H9 (cell line): ENCODE measurements at regions not wholly inside any gene's neighbourhood (a gene's known extent, or its start where the extent isn't known, plus 50 kb on each side); places are given as distances from the start of the nearest gene placed in this dataset.

Source experiments
- DNase-seq: peaks from one replicate; pipeline ENCODE4 v3.0.0-alpha.2; 2017
- H2AFZ ChIP-seq: one replicate; pipeline ENCODE4 v1.6.1; 2013; ENCODE audit warnings: mild to moderate bottlenecking, low read length, control low read depth, moderate library complexity
- H2AK5ac ChIP-seq: 2 replicates; pipeline ENCODE4 v1.6.1; 2013; ENCODE audit warnings: low read length, control low read depth, mixed read lengths; ENCODE audit not compliant: insufficient read length
- H2BK120ac ChIP-seq: one replicate; pipeline ENCODE4 v1.6.1; 2013; ENCODE audit warnings: low read depth, mild to moderate bottlenecking, low read length, control low read depth, inconsistent platforms; ENCODE audit not compliant: poor library complexity, severe bottlenecking
- H2BK12ac ChIP-seq: 2 replicates; pipeline ENCODE4 v1.6.1; 2013; ENCODE audit warnings: low read length, control low read depth, mixed read lengths, low read depth; ENCODE audit not compliant: insufficient read length
- H2BK15ac ChIP-seq: 2 replicates; pipeline ENCODE4 v1.6.1; 2013; ENCODE audit warnings: low read depth, low read length, control low read depth
- H2BK20ac ChIP-seq: one replicate; pipeline ENCODE4 v1.6.1; 2013; ENCODE audit warnings: low read depth, mild to moderate bottlenecking, low read length, control low read depth, inconsistent platforms; ENCODE audit not compliant: poor library complexity, severe bottlenecking
- H2BK5ac ChIP-seq: 2 replicates; pipeline ENCODE4 v1.6.1; 2013; ENCODE audit warnings: low read length, control low read depth, mixed read lengths; ENCODE audit not compliant: insufficient read length
- H3K14ac ChIP-seq: 2 replicates; pipeline ENCODE4 v1.6.1; 2013; ENCODE audit warnings: low read length, control low read depth; ENCODE audit not compliant: insufficient read depth
- H3K18ac ChIP-seq: 2 replicates; pipeline ENCODE4 v1.6.1; 2013; ENCODE audit warnings: low read depth, mild to moderate bottlenecking, mixed read lengths, low read length, control low read depth; ENCODE audit not compliant: insufficient read length
- H3K23ac ChIP-seq: 2 replicates; pipeline ENCODE4 v1.6.1; 2013; ENCODE audit warnings: low read length, control low read depth, mixed read lengths, low read depth; ENCODE audit not compliant: insufficient read length
- H3K23me2 ChIP-seq: 2 replicates; pipeline ENCODE4 v1.6.1; 2013; ENCODE audit warnings: low read depth, mild to moderate bottlenecking, mixed read lengths, low read length, control low read depth; ENCODE audit not compliant: insufficient read length, poor library complexity, severe bottlenecking
- H3K27ac ChIP-seq: 2 replicates; pipeline ENCODE4 v1.5.1; 2013; ENCODE audit warnings: low read length, control low read depth, mixed read lengths, low read depth; ENCODE audit not compliant: insufficient read length
- H3K27me3 ChIP-seq: 2 replicates; pipeline ENCODE4 v1.6.1; 2013; ENCODE audit warnings: low read length, control low read depth, inconsistent platforms; ENCODE audit not compliant: insufficient read depth
- H3K4ac ChIP-seq: 2 replicates; pipeline ENCODE4 v1.6.1; 2013; ENCODE audit warnings: low read depth, mild to moderate bottlenecking, control low read depth, inconsistent platforms, low read length, moderate library complexity
- H3K4me1 ChIP-seq: 2 replicates; pipeline ENCODE4 v1.6.1; 2013; ENCODE audit warnings: low read length, control low read depth, inconsistent platforms; ENCODE audit not compliant: insufficient read depth
- H3K4me2 ChIP-seq: 2 replicates; pipeline ENCODE4 v1.6.1; 2013; ENCODE audit warnings: low read length, control low read depth, mixed read lengths; ENCODE audit not compliant: insufficient read length, insufficient read depth
- H3K56ac ChIP-seq: 2 replicates; pipeline ENCODE4 v1.6.1; 2013; ENCODE audit warnings: low read depth, mild to moderate bottlenecking, mixed read lengths, low read length, control low read depth; ENCODE audit not compliant: insufficient read length
- H3K79me1 ChIP-seq: 2 replicates; pipeline ENCODE4 v1.6.1; 2013; ENCODE audit warnings: low read depth, mild to moderate bottlenecking, moderate library complexity, low read length, control low read depth, inconsistent platforms; ENCODE audit not compliant: insufficient read depth, poor library complexity, severe bottlenecking
- H3K79me2 ChIP-seq: 2 replicates; pipeline ENCODE4 v1.6.1; 2013; ENCODE audit warnings: low read length, control low read depth, inconsistent platforms; ENCODE audit not compliant: insufficient read depth
- H3K9ac ChIP-seq: 2 replicates; pipeline ENCODE4 v1.6.1; 2013; ENCODE audit warnings: low read length, control low read depth, mixed read lengths; ENCODE audit not compliant: insufficient read length; ENCODE audit errors: extremely low read depth
- H3K9me3 ChIP-seq: one replicate; pipeline ENCODE4 v1.6.1; 2013; ENCODE audit warnings: low read depth, low read length, inconsistent platforms; ENCODE audit not compliant: control insufficient read depth
- H3T11ph ChIP-seq: one replicate; pipeline ENCODE4 v1.6.1; 2013; ENCODE audit warnings: mild to moderate bottlenecking, low read length, control low read depth, inconsistent platforms
- H4K20me1 ChIP-seq: one replicate; pipeline ENCODE4 v1.6.1; 2013; ENCODE audit not compliant: control insufficient read depth, insufficient read length, insufficient read depth
- H4K5ac ChIP-seq: 2 replicates; pipeline ENCODE4 v1.6.1; 2013; ENCODE audit warnings: low read depth, mild to moderate bottlenecking, mixed read lengths, low read length, control low read depth; ENCODE audit not compliant: insufficient read length
- H4K8ac ChIP-seq: replicated peaks from 2 replicates; pipeline ENCODE4 v1.6.1; 2013; ENCODE audit warnings: low read length, control low read depth, mixed read lengths, low read depth; ENCODE audit not compliant: insufficient read length
- H4K91ac ChIP-seq: 2 replicates; pipeline ENCODE4 v1.6.1; 2013; ENCODE audit warnings: low read depth, mild to moderate bottlenecking, moderate library complexity, mixed read lengths, low read length, control low read depth; ENCODE audit not compliant: insufficient read length
- H3K27ac Mint-ChIP-seq, 3 experiments: 2 replicates in 2 of 3; 3 replicates in 1 of 3; pipeline ENCODE4 v1.8.0; 2020 to 2021; ENCODE audit warnings: mixed read lengths in 3 of 3, mild to moderate bottlenecking in 1 of 3, moderate library complexity in 1 of 3
- H3K27me3 Mint-ChIP-seq: 2 replicates; pipeline ENCODE4 v1.8.0; 2021; ENCODE audit warnings: low read depth, mild to moderate bottlenecking, moderate library complexity, mixed read lengths
- H3K36me3 Mint-ChIP-seq, 3 experiments: 2 replicates in 2 of 3; 3 replicates in 1 of 3; pipeline ENCODE4 v1.8.0; 2020 to 2021; ENCODE audit warnings: low read depth in 3 of 3, mixed read lengths in 3 of 3; ENCODE audit not compliant: insufficient read depth in 1 of 3
- H3K4me1 Mint-ChIP-seq, 2 experiments: 2 replicates each; pipeline ENCODE4 v1.8.0; 2020; ENCODE audit warnings: mixed read lengths in 2 of 2
- H3K4me3 Mint-ChIP-seq, 2 experiments: 2 replicates in 1 of 2; 3 replicates in 1 of 2; pipeline ENCODE4 v1.8.0; 2020 to 2021; ENCODE audit warnings: mild to moderate bottlenecking in 2 of 2, mixed read lengths in 2 of 2, moderate library complexity in 1 of 2
- H3K9me3 Mint-ChIP-seq, 2 experiments: 2 replicates in 1 of 2; 3 replicates in 1 of 2; pipeline ENCODE4 v1.8.0; 2020; ENCODE audit warnings: mild to moderate bottlenecking in 2 of 2, mixed read lengths in 2 of 2, moderate library complexity in 1 of 2
- WGBS: extraction: QIAGEN DNeasy Blood & Tissue Kit; methylation state at CpG from one replicate; pipeline ENCODE4 v1.1.7; 2013; ENCODE audit warnings: missing lambda C conversion rate, low lambda C conversion rate, mixed read lengths; ENCODE audit not compliant: insufficient read length; ENCODE audit errors: extremely low coverage; 5-methylcytosine and 5-hydroxymethylcytosine counted together
- TF ChIP-seq, protein P1 (sequence below): fragments of 200-600 bp; sonication (generic); conservative IDR thresholded peaks from 3 replicates; pipeline ENCODE4 v1.8.0; 2021; ENCODE audit warnings: antibody characterized with exemption, mild to moderate bottlenecking

DNA sequence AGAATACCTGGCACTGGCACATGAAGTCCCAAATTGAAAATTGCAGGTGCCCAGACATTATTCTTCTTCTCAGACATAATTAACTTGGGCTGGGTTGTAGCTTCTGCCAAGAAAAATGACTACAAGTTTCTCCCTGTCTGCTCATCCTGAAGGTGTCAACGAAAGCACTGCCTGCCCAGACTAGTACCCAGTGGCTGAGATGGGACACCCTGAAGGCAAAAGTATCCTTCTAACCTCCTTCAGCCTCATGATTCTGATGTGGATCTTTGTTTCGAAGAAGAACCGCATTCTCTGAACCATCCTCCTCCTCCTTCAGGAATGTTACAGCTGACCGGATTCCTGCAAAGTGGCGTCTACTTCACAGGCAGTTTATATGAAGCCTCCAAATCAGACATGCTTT, 161.1 kb upstream of the FST start:
- H3K4me1 Mint-ChIP-seq = peaks cover 2 to 3% of the 10 kb centered on the region in 2 experiments
- no peak overlapping the region for H3K9ac ChIP-seq
- no peak overlapping the region for H3K4me2 ChIP-seq
- H4K5ac ChIP-seq = no peak overlapping the region
- H3K4me3 Mint-ChIP-seq = no peak overlapping the region
- H3K14ac ChIP-seq = no peak overlapping the region
- no peak overlapping the region for H2BK15ac ChIP-seq
- no peaks in the 10 kb centered on the region for H4K20me1 ChIP-seq
- H3K27me3 ChIP-seq = no peaks in the 10 kb centered on the region
- H3K36me3 Mint-ChIP-seq = peaks cover 0 to 5% (median 3%) of the 10 kb centered on the region in 3 experiments; a peak in 4 of 7 replicates
- H3K4me1 ChIP-seq = no peaks in the 10 kb centered on the region
- H3K23me2 ChIP-seq = no peaks in the 10 kb centered on the region
- peaks cover 8 to 12% of the 10 kb centered on the region in 2 experiments; a peak in 4 of 5 replicates for H3K9me3 Mint-ChIP-seq
- H4K8ac ChIP-seq = no peak overlapping the region
- H2BK20ac ChIP-seq = no peak overlapping the region
- no peak overlapping the region for H3K56ac ChIP-seq
- no peak overlapping the region for H3K4ac ChIP-seq
- TF ChIP-seq, protein P1, sequence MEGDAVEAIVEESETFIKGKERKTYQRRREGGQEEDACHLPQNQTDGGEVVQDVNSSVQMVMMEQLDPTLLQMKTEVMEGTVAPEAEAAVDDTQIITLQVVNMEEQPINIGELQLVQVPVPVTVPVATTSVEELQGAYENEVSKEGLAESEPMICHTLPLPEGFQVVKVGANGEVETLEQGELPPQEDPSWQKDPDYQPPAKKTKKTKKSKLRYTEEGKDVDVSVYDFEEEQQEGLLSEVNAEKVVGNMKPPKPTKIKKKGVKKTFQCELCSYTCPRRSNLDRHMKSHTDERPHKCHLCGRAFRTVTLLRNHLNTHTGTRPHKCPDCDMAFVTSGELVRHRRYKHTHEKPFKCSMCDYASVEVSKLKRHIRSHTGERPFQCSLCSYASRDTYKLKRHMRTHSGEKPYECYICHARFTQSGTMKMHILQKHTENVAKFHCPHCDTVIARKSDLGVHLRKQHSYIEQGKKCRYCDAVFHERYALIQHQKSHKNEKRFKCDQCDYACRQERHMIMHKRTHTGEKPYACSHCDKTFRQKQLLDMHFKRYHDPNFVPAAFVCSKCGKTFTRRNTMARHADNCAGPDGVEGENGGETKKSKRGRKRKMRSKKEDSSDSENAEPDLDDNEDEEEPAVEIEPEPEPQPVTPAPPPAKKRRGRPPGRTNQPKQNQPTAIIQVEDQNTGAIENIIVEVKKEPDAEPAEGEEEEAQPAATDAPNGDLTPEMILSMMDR = no peak
- H3K27ac ChIP-seq = no peak overlapping the region
- no CpG with 5 or more reads among the region's 5 CpGs for WGBS
- H3K9me3 ChIP-seq = no peaks in the 10 kb centered on the region
- H2AFZ ChIP-seq = no peak overlapping the region
- no peak overlapping the region for H3K23ac ChIP-seq
- no peak overlapping the region for H3T11ph ChIP-seq
- no peak overlapping the region for H3K18ac ChIP-seq
- H3K27ac Mint-ChIP-seq = no peak overlapping the region
- H2BK120ac ChIP-seq = no peak overlapping the region
- H4K91ac ChIP-seq = no peak overlapping the region
- DNase-seq = no peak
- no peak overlapping the region for H2BK12ac ChIP-seq
- H3K79me1 ChIP-seq = no peaks in the 10 kb centered on the region
- no peak overlapping the region for H2BK5ac ChIP-seq
- no peaks in the 10 kb centered on the region for H3K79me2 ChIP-seq
- H2AK5ac ChIP-seq = no peak overlapping the region
- no peaks in the 10 kb centered on the region for H3K27me3 Mint-ChIP-seq
